ENCODE measurements at regions not wholly inside any gene's neighbourhood (a gene's known extent, or its start where the extent isn't known, plus 50 kb on each side); places are given as distances from the start of the nearest gene placed in this dataset.

DNA sequence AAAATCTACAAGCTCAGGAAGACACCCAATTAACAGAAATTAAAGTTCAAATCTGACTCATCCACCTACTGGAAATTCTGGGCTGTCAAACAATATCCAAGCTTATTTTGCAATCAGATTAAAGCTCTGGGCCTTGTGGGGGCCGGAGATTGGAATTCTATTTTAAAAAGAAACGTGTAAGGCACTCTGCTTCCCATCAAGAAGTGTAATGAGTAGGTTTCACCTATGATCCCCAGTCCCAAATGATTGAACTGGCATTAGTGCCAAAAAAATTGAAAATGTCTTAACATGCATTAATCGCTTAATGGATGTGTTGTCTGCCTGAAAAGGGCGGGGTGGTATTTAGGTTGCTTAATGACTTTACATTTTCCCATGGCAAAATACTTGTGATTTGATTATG is 542.4 kb upstream of the BTBD3 start:
- Histone ChIP-seq H3K4me1 (peaks cover 0 to 3% (median 0%) of the 10 kb centered on the region in 3 donors), H3K27ac (no peak overlapping the region), H3K9me3 (no peaks in the 10 kb centered on the region), H3K36me3 (no peaks in the 10 kb centered on the region), H3K4me3 (no peak overlapping the region), H3K27me3 (peaks cover 16% of the 10 kb centered on the region)
- WGBS, 2 donors (ENCODE audit: low coverage in 1 of 2) = 50 to 54% methylated on average over 3 to 4 of the region's 4 CpGs
- TF ChIP-seq EP300 (IDR thresholded peaks at IDR 0.05) (no peak), POLR2AphosphoS5 (IDR thresholded peaks at IDR 0.05) (no peak), POLR2A (IDR thresholded peaks at IDR 0.05) (no peak)
- TF ChIP-seq, protein P1, sequence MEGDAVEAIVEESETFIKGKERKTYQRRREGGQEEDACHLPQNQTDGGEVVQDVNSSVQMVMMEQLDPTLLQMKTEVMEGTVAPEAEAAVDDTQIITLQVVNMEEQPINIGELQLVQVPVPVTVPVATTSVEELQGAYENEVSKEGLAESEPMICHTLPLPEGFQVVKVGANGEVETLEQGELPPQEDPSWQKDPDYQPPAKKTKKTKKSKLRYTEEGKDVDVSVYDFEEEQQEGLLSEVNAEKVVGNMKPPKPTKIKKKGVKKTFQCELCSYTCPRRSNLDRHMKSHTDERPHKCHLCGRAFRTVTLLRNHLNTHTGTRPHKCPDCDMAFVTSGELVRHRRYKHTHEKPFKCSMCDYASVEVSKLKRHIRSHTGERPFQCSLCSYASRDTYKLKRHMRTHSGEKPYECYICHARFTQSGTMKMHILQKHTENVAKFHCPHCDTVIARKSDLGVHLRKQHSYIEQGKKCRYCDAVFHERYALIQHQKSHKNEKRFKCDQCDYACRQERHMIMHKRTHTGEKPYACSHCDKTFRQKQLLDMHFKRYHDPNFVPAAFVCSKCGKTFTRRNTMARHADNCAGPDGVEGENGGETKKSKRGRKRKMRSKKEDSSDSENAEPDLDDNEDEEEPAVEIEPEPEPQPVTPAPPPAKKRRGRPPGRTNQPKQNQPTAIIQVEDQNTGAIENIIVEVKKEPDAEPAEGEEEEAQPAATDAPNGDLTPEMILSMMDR (IDR thresholded peaks at IDR 0.05) = no peak
- ATAC-seq = no peak

DNA sequence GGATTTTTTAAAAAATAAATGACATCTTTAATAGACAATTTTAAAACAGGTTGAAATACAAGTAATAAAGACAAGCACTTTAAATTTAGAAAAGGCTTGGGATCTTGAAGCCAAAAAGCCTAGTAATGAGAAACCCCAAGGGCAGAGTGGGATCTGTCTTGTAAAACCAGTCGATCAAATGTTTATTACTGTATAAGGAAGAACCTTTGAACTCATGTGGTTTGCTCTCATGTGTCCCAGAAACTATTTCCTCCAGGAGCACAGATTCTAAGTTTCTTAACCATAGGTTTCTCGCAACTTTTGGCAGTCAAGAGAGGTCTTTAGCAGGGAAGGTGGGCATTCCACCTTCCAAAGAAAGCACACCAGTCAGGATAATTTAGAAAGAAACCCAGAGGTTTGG is 541.7 kb upstream of the BTBD3 start:
- Histone ChIP-seq H3K4me1 (peaks cover 0 to 3% (median 0%) of the 10 kb centered on the region in 3 donors), H3K9me3 (no peaks in the 10 kb centered on the region), H3K36me3 (no peaks in the 10 kb centered on the region), H3K27ac (no peak overlapping the region), H3K4me3 (no peak overlapping the region), H3K27me3 (peaks cover 16% of the 10 kb centered on the region)
- ATAC-seq = no peak
- TF ChIP-seq, protein P1 (IDR thresholded peaks at IDR 0.05) = no peak
- TF ChIP-seq POLR2A (IDR thresholded peaks at IDR 0.05) (no peak), POLR2AphosphoS5 (IDR thresholded peaks at IDR 0.05) (no peak), EP300 (IDR thresholded peaks at IDR 0.05) (no peak)
- WGBS, 2 donors (ENCODE audit: low coverage in 1 of 2) = 56 to 59% methylated on average over 2 of the region's 2 CpGs

DNA sequence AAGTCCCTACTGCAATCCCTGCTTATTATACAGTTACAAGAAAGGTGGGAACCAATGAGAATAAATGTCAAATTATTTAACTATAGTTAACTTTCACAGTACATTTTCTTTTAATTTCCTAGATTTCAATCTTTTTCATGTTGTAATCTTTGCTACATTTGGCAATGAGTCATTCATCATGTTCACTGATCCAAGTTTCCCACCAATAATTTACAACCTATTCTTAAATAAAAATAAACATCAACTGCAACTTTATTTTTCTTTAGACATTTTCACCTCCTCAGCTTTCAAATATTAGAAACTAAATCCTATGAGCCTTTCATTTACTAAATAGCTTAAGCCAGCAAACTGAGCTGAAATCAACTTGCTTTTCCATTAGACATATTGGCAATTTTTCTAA is 541.3 kb upstream of the BTBD3 start:
- Histone ChIP-seq H3K4me3 (no peak overlapping the region), H3K9me3 (no peaks in the 10 kb centered on the region), H3K27me3 (peaks cover 16% of the 10 kb centered on the region), H3K36me3 (no peaks in the 10 kb centered on the region), H3K4me1 (peaks cover 0 to 3% (median 0%) of the 10 kb centered on the region in 3 donors), H3K27ac (no peak overlapping the region)
- no peak for ATAC-seq
- TF ChIP-seq EP300 (IDR thresholded peaks at IDR 0.05) (no peak), POLR2AphosphoS5 (IDR thresholded peaks at IDR 0.05) (no peak), POLR2A (IDR thresholded peaks at IDR 0.05) (no peak)
- TF ChIP-seq, protein P1 (IDR thresholded peaks at IDR 0.05) = no peak

DNA sequence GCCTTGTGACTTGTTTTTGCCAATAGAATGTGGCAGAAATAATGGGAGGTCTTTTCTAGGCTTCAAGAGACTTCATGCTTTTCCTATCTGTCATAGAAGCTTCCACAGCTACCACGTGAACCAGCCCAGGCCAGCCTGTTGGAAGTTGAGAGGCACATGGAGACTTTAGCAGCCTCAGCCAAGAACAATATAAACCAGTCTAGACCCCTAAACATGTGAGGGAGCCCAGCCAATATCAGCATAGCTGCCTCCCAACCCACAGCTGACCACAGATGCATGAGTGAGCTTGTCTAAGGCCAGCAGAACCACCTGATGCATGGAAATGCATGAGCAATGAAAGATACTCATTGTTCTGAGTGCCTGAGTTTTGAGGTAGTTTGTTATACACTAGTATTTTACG is 540.7 kb upstream of the BTBD3 start:
- Histone ChIP-seq H3K27me3 (peaks cover 16% of the 10 kb centered on the region), H3K9me3 (peaks cover 0 to under 1% (median 0%) of the 10 kb centered on the region in 3 donors), H3K27ac (no peak overlapping the region), H3K4me1 (peaks cover 0 to 3% (median 0%) of the 10 kb centered on the region in 3 donors), H3K36me3 (no peaks in the 10 kb centered on the region), H3K4me3 (no peak overlapping the region)
- no peak for ATAC-seq
- TF ChIP-seq, protein P1 (IDR thresholded peaks at IDR 0.05) = no peak
- TF ChIP-seq EP300 (IDR thresholded peaks at IDR 0.05) (no peak), POLR2A (IDR thresholded peaks at IDR 0.05) (no peak), POLR2AphosphoS5 (IDR thresholded peaks at IDR 0.05) (no peak)
- 73 to 93% methylated on average over 1 of the region's 2 CpGs for WGBS, 2 donors (ENCODE audit: low coverage in 1 of 2)

DNA sequence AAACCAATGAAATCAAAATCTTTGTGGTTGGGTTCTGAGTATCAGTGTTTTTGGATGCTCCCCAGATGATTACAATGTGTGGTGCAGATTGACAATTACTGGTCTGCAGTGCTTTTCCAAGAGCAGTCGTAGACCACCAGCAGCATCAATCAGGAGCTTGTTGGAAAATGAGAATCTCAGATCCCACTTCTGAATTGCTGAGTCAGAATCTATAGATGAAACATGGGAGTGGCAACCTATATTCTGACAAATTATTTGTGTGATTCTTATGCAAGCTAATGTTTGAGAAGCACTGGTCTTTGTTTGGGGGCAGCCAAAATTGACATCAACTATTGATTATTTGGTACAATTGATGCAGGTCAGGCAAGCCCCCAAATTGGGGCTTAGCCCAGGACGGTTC is 539.9 kb upstream of the BTBD3 start:
- H3K9me3 ChIP-seq = peaks cover 0 to 6% (median 0%) of the 10 kb centered on the region in 3 donors
- 64 to 67% methylated on average over 1 to 2 of the region's 2 CpGs for WGBS, 2 donors (ENCODE audit: low coverage in 1 of 2)
- H3K4me1 ChIP-seq = peaks cover 0 to 3% (median 0%) of the 10 kb centered on the region in 3 donors
- peaks cover 16% of the 10 kb centered on the region for H3K27me3 ChIP-seq
- no peak overlapping the region for H3K4me3 ChIP-seq
- no peaks in the 10 kb centered on the region for H3K36me3 ChIP-seq
- TF ChIP-seq POLR2AphosphoS5 (IDR thresholded peaks at IDR 0.05) (no peak), EP300 (IDR thresholded peaks at IDR 0.05) (no peak), POLR2A (IDR thresholded peaks at IDR 0.05) (no peak)
- TF ChIP-seq, protein P1 (IDR thresholded peaks at IDR 0.05) = no peak
- ATAC-seq = no peak
- H3K27ac ChIP-seq = no peak overlapping the region
